ENCODE measurements at regions not wholly inside any gene's neighbourhood (a gene's known extent, or its start where the extent isn't known, plus 50 kb on each side); places are given as distances from the start of the nearest gene placed in this dataset.
"Not testable (repeated sequence)": the region's sequence is repeated elsewhere in the genome, so short reads cannot be mapped to it uniquely, and the experiment has no call there.

GRCh38 chr2:188645986-188646385 lies 328.2 kb upstream of the COL3A1 start:
- no peak for DNase-seq

DNA sequence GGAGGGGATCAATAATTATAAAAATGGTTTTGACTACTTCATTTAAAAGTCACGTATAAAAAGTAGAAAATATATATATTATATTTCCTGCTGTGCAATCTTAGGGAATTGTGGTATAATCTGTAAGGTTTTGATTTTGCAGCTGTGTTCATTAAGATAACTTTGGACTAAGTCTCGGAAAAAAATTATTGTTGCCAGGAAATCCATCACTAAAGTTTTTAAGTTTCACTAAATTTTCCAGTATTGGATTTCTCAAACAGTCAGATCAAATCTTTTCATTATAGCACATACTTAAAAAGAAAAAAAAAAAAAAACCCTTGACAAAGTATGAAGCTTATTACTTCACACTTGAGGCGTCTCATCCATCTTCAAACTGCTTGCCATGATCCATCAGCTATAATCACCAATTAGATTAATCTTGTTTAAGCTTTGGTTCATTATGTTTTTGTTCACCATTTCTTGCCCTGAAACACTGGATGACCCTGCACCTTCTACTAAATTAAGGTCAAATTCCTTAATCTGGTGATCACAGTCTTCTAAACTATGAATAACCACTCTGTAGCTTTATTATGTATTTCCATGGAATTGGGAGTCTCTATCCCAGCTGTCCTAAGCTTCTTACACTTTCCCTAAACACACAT lies 326.6 kb upstream of the COL3A1 start:
- no peak for DNase-seq

DNA sequence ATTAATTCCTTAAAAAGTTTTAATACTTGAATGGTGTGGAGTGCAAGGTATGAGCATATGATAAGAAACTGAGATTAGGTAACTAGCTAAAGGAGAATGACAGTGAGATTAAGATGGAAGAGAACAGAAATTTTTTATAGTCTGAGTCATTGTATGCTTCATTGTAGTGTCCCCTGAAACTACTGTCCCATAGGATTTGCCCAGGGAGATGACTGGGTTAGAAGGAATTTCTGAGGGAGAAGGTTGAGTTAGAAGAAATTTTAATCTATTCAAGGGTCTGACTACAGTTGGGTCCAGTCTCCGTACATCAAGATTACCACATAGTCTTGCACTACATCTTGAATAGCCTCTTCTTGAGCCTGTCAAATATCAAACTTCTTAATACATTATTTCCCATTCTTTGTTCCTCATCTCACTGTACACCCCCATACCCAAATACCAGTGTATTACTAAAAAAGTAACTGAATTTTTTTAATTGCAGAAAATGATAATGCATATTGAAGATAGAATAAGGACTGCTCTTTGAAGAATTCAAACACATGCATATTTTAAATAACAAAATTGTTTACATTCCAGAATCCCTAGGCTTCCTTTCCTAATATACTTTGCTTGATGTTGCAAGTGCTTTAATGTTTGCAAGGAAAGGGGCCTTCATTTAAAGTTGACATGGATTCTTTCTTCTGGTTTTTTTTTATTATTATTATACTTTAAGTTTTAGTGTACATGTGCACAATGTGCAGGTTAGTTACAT lies 314.3 kb upstream of the COL3A1 start:
- no peak for DNase-seq

DNA sequence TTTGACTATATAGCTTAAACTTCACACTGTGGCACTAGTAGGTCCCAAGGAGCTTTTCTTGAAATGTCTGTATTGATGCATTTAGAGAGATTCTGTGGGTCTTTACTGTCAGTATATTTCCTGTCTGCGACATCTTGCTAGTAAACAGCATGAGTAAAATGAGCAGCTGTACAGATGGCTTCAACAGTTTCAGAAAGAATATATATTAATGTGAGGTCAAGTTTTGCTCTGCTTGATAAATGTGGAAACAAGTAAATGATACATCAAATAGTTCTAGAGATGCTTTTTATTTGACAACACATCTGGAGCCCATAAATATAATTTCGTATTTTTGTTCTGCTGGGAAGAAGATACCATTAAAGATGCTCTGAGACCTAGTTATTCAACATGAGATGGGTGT lies 310.9 kb upstream of the COL3A1 start:
- DNase-seq: no peak

- DNase-seq: no peak
These were observed 309.8 kb upstream of the COL3A1 start for GRCh38 chr2:188664416-188664815.

- no peak for DNase-seq
These were observed 309.1 kb upstream of the COL3A1 start for GRCh38 chr2:188664951-188665595.

- no peak for DNase-seq
These were observed 308.4 kb upstream of the COL3A1 start for GRCh38 chr2:188665727-188666304.

DNA sequence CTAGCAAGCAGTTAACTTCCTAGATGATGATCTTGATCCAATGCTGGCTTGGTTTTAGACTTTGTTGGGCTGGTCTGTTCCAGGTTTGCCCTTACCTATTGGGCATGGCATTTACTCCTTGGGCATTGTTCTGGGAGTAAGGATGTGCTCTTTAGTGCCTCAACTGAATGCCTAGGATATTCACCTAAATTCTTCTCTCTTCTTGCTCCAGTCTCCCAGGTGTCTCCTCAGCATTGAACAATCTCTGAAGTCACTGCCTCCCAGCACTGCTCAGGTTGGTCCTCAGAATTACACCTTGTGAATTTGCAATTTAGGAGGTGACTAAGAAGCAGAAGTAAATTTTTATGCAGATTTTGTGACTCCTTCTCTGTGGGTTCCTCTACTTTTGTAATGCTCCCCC lies 307.7 kb upstream of the COL3A1 start:
- no peak for DNase-seq

GRCh38 chr2:188668017-188668680 lies 306.0 kb upstream of the COL3A1 start:
- peak; percentile 7 for DNase-seq

- no peak for DNase-seq
These were observed 298.7 kb upstream of the COL3A1 start for GRCh38 chr2:188675391-188676009.

DNA sequence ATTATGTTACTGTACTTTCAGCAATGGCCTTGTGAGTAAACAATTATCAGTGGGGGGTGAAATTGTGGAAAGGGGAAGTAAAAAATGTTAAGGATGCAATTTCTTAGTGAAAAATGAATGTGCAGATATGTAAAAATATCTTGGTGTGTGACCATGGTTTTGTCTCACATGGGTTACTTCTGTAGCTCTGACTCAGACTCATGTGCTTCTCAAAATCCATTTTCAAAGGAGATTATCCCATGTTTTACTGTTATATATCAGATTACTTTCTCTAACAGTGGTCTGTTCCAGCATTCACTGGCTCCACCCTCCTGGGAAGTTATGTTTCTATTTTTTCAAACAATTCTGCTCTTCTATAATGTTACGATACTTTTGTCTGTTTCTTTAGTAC lies 298.2 kb upstream of the COL3A1 start:
- no peak for DNase-seq

DNA sequence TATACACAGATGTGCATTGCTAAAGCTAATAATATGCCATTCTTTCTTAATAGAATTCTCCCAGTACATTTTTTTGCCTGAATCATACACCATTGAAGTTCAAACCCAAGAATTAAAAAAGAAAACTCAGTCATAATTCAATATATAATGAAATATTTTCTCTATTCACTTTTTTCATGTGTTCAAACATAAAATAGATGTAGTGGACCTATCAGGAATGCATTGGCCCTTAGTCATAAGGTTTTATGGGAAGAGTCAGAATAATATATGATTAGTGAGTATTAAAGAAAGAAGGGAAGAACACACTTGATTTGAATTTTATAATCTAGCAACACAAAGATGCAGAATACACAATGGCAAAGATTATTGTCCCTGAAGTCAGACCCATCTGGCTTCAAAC lies 297.0 kb upstream of the COL3A1 start:
- no peak for DNase-seq

GRCh38 chr2:188678882-188679281 lies 295.3 kb upstream of the COL3A1 start:
- no peak for DNase-seq

GRCh38 chr2:188682838-188683237 lies 291.3 kb upstream of the COL3A1 start:
- DNase-seq: no peak

DNA sequence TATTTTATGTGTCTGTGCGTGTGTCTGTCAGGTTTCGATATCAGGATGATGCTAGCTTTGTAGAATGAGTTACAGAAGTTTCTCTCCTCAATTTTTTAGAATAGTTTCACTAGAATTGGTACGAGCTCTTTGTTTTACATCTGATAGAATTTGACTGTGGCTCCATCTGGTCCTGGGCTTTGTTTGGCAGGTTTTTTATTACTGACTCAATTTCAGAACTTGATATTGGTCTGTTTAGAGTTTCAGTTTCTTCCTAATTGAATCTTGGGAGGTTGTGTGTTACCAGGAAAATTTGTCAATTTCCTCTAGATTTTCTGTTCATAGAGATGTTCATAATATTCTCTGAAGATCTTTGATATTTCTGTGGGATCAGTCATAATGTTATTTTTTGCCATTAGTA lies 289.4 kb upstream of the COL3A1 start:
- DNase-seq: no peak

GRCh38 chr2:188693111-188693510 lies 281.1 kb upstream of the COL3A1 start:
- no peak for DNase-seq

DNA sequence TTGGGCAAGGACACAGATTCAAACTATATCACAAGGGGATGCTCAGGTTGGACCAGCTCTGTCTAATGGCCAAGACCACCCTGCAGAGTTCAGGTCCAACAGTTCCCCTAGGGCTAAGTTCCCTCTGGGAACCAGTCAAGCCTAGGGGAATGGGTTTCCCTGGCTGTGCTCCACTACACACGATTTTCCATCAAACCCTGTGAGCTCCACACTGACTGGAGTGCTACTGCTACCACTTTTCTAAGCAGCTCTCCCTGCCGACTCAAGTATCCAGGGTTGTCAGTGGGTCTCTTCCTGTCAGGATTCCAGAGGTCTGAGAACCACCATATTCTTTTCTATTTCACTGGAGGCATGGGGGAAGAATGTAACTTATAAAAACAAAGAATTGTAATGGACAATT lies 280.4 kb upstream of the COL3A1 start:
- no peak for DNase-seq

- no peak for DNase-seq
These were observed 278.2 kb upstream of the COL3A1 start for GRCh38 chr2:188695953-188696352.

DNA sequence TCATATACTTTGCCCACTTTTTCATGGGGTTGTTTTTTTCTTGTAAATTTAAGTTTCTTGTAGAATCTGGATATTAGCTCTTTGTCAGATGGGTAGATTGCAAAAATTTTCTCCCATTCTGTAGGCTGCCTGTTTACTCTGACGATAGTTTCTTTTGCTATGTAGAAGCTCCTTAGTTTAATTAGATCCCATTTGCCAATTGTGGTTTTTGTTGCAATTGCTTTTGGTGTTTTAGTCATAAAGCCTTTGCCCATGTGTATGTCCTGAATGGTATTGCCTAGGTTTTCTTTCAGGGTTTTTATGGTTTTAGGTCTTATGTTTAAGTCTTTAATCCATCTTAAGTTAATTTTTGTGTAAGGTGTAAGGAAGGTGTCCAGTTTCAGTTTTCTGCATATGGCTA lies 276.0 kb upstream of the COL3A1 start:
- DNase-seq: not testable (repeated sequence)

DNA sequence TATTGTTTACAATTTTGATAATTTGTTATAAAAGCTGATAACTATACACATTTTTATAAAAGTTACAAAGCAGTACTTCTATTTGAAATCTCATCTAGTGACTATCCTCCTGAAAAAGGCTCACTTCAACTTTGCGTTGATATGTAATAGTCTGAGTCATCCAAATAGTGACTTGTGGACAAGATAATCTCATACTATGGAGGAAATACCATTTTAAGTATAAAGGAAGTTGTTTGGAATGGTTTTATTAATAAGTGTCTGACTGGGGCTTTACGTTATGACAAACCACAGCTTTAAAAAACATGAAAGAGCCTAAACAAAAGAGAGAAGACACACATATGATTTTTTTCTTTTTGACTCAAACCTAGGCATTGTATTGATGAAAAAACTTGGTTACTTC lies 272.3 kb upstream of the COL3A1 start:
- no peak for DNase-seq

GRCh38 chr2:188705191-188705590 lies 269.0 kb upstream of the COL3A1 start:
- no peak for DNase-seq

- DNase-seq: no peak
These were observed 260.2 kb upstream of the COL3A1 start for GRCh38 chr2:188713961-188714360.

Data from left kidney (tissue), 1 donor.